GM18519 (cell line): ENCODE measurements at regions not wholly inside any gene's neighbourhood (a gene's known extent, or its start where the extent isn't known, plus 50 kb on each side); places are given as distances from the start of the nearest gene placed in this dataset.
"Not testable (repeated sequence)": the region's sequence is repeated elsewhere in the genome, so short reads cannot be mapped to it uniquely, and the experiment has no call there.

Experiments
- ATAC-seq: cut with Tn5 transposase; IDR thresholded peaks from one replicate; pipeline ENCODE4 v1.9.1; 2021; ENCODE audit warnings: mild to moderate bottlenecking, moderate library complexity; ENCODE audit not compliant: unreplicated experiment, low FRiP score

- ATAC-seq = no peak
Measured at GRCh38 chr6:103027271-103027931, 1633.9 kb downstream of the GRIK2 start.

- no peak for ATAC-seq
Measured at GRCh38 chr6:103018426-103018825, 1624.9 kb downstream of the GRIK2 start.

GRCh38 chr6:103017878-103018277 is 1624.4 kb downstream of the GRIK2 start:
- ATAC-seq = no peak

- no peak for ATAC-seq
Measured at GRCh38 chr6:103011605-103012004, 1618.1 kb downstream of the GRIK2 start.

GRCh38 chr6:103002282-103002681 is 1608.8 kb downstream of the GRIK2 start:
- ATAC-seq = no peak

GRCh38 chr6:103001724-103002123 is 1608.2 kb downstream of the GRIK2 start:
- no peak for ATAC-seq

GRCh38 chr6:103000688-103001087 is 1607.2 kb downstream of the GRIK2 start:
- no peak for ATAC-seq

GRCh38 chr6:102995491-102995890 is 1602.0 kb downstream of the GRIK2 start:
- ATAC-seq = no peak

- ATAC-seq = no peak
Measured at GRCh38 chr6:102994866-102995265, 1601.4 kb downstream of the GRIK2 start.

- peak; percentile 65 for ATAC-seq
Measured at GRCh38 chr6:102986086-102986485, 1592.6 kb downstream of the GRIK2 start.

GRCh38 chr6:102984357-102984756 is 1590.8 kb downstream of the GRIK2 start:
- no peak for ATAC-seq

- ATAC-seq = no peak
Measured at GRCh38 chr6:102981490-102982015, 1588.0 kb downstream of the GRIK2 start.

GRCh38 chr6:102980951-102981350 is 1587.4 kb downstream of the GRIK2 start:
- ATAC-seq = no peak

- ATAC-seq = no peak
Measured at GRCh38 chr6:102961902-102962301, 1568.4 kb downstream of the GRIK2 start.

- ATAC-seq = no peak
Measured at GRCh38 chr6:102950967-102951366, 1557.5 kb downstream of the GRIK2 start.

GRCh38 chr6:102944475-102944874 is 1551.0 kb downstream of the GRIK2 start:
- ATAC-seq = no peak

- ATAC-seq = no peak
Measured at GRCh38 chr6:102942206-102942605, 1548.7 kb downstream of the GRIK2 start.

GRCh38 chr6:102936959-102937358 is 1543.5 kb downstream of the GRIK2 start:
- ATAC-seq = no peak

GRCh38 chr6:102928109-102928508 is 1534.6 kb downstream of the GRIK2 start:
- ATAC-seq = no peak

GRCh38 chr6:102918161-102918560 is 1524.7 kb downstream of the GRIK2 start:
- no peak for ATAC-seq

GRCh38 chr6:102911571-102911970 is 1518.1 kb downstream of the GRIK2 start:
- ATAC-seq = no peak

GRCh38 chr6:102910701-102911139 is 1517.2 kb downstream of the GRIK2 start:
- ATAC-seq = not testable (repeated sequence)
